ENCODE measurements at regions not wholly inside any gene's neighbourhood (a gene's known extent, or its start where the extent isn't known, plus 50 kb on each side); places are given as distances from the start of the nearest gene placed in this dataset.

GRCh38 chr12:60830381-60830780 lies 1234.6 kb downstream of the SLC16A7 start:
- no peak for DNase-seq (ENCODE audit: low spot score)
- no peak for TF ChIP-seq CTCF (IDR thresholded peaks at IDR 0.05; ENCODE audit: borderline replicate concordance, control extremely low read depth, extremely low read depth, insufficient read depth, missing control alignments)
- in situ Hi-C loops (cut with MboI; ENCODE audit: low sequenced_read_pairs, unreplicated experiment) = no loop called here

GRCh38 chr12:60832290-60832689 lies 1236.5 kb downstream of the SLC16A7 start:
- no peak for DNase-seq (ENCODE audit: low spot score)
- no peak for TF ChIP-seq CTCF (IDR thresholded peaks at IDR 0.05; ENCODE audit: borderline replicate concordance, control extremely low read depth, extremely low read depth, insufficient read depth, missing control alignments)

GRCh38 chr12:60834372-60834771 lies 1238.5 kb downstream of the SLC16A7 start:
- in situ Hi-C loops (cut with MboI; ENCODE audit: low sequenced_read_pairs, unreplicated experiment) = no loop called here
- no peak for TF ChIP-seq CTCF (IDR thresholded peaks at IDR 0.05; ENCODE audit: borderline replicate concordance, control extremely low read depth, extremely low read depth, insufficient read depth, missing control alignments)
- no peak for DNase-seq (ENCODE audit: low spot score)

More at GRCh38 chr12:60832290-60832689, 1236.5 kb downstream of the SLC16A7 start:
- in situ Hi-C loops (cut with MboI; ENCODE audit: low sequenced_read_pairs, unreplicated experiment) = no loop called here

GRCh38 chr12:60834806-60835205 lies 1239.0 kb downstream of the SLC16A7 start:
- TF ChIP-seq CTCF (IDR thresholded peaks at IDR 0.05; ENCODE audit: borderline replicate concordance, control extremely low read depth, extremely low read depth, insufficient read depth, missing control alignments) = no peak
- in situ Hi-C loops (cut with MboI; ENCODE audit: low sequenced_read_pairs, unreplicated experiment) = no loop called here
- no peak for DNase-seq (ENCODE audit: low spot score)

- in situ Hi-C loops (cut with MboI; ENCODE audit: low sequenced_read_pairs, unreplicated experiment) = no loop called here
- TF ChIP-seq CTCF (IDR thresholded peaks at IDR 0.05; ENCODE audit: borderline replicate concordance, control extremely low read depth, extremely low read depth, insufficient read depth, missing control alignments) = no peak
- no peak for DNase-seq (ENCODE audit: low spot score)
These were observed 1240.8 kb downstream of the SLC16A7 start for GRCh38 chr12:60836651-60837050.

GRCh38 chr12:60842181-60842580 lies 1246.4 kb downstream of the SLC16A7 start:
- TF ChIP-seq CTCF (IDR thresholded peaks at IDR 0.05; ENCODE audit: borderline replicate concordance, control extremely low read depth, extremely low read depth, insufficient read depth, missing control alignments) = no peak
- DNase-seq (ENCODE audit: low spot score) = no peak

GRCh38 chr12:60844101-60844500 lies 1248.3 kb downstream of the SLC16A7 start:
- no peak for DNase-seq (ENCODE audit: low spot score)
- TF ChIP-seq CTCF (IDR thresholded peaks at IDR 0.05; ENCODE audit: borderline replicate concordance, control extremely low read depth, extremely low read depth, insufficient read depth, missing control alignments) = no peak
- in situ Hi-C loops (cut with MboI; ENCODE audit: low sequenced_read_pairs, unreplicated experiment) = no loop called here

More at GRCh38 chr12:60842181-60842580, 1246.4 kb downstream of the SLC16A7 start:
- in situ Hi-C loops (cut with MboI; ENCODE audit: low sequenced_read_pairs, unreplicated experiment) = no loop called here

Data from GM13976 (cell line).